ENCODE measurements at regions not wholly inside any gene's neighbourhood (a gene's known extent, or its start where the extent isn't known, plus 50 kb on each side); places are given as distances from the start of the nearest gene placed in this dataset.

GRCh38 chr1:81068726-81069125, 732.0 kb upstream of the ADGRL2 start:
- Histone ChIP-seq H3K9me3 (ENCODE audit: low read length) (no peaks in the 10 kb centered on the region), H3F3A (ENCODE audit: insufficient read depth, low read length) (no peaks in the 10 kb centered on the region), H3K9me2 (ENCODE audit: low read depth, low read length) (no peaks in the 10 kb centered on the region), H4K20me1 (ENCODE audit: insufficient read depth, low read length) (no peaks in the 10 kb centered on the region), H3K4me3 (ENCODE audit: low read depth, low read length, poor library complexity, severe bottlenecking) (no peak overlapping the region), H3K79me2 (ENCODE audit: insufficient read depth, low read length) (no peaks in the 10 kb centered on the region), H3K36me3 (ENCODE audit: insufficient read depth, low read length) (no peaks in the 10 kb centered on the region), H3K4me1 (ENCODE audit: insufficient read depth, low read length, severe bottlenecking) (no peaks in the 10 kb centered on the region), H2AFZ (ENCODE audit: low read length) (no peak overlapping the region), H3K27me3 (ENCODE audit: insufficient read depth, low read length) (no peaks in the 10 kb centered on the region), H3K9ac (ENCODE audit: low read length) (no peak overlapping the region), H3K27ac (ENCODE audit: low read depth, low read length, poor library complexity, severe bottlenecking) (no peak overlapping the region), H3K4me2 (ENCODE audit: low read length) (no peak overlapping the region)
- no peak for TF ChIP-seq CTCF (IDR thresholded peaks at IDR 0.05; ENCODE audit: low read length)
- no peak for TF ChIP-seq EZH2 (IDR thresholded peaks at IDR 0.05; ENCODE audit: borderline replicate concordance, low read length)

- no peaks in the 10 kb centered on the region for H3K9me3 ChIP-seq (ENCODE audit: low read length)
- no peaks in the 10 kb centered on the region for H3K9me2 ChIP-seq (ENCODE audit: low read depth, low read length)
- TF ChIP-seq CTCF (IDR thresholded peaks at IDR 0.05; ENCODE audit: low read length) (no peak), EZH2 (IDR thresholded peaks at IDR 0.05; ENCODE audit: borderline replicate concordance, low read length) (no peak)
- no peaks in the 10 kb centered on the region for H3F3A ChIP-seq (ENCODE audit: insufficient read depth, low read length)
- H3K79me2 ChIP-seq (ENCODE audit: insufficient read depth, low read length) = no peaks in the 10 kb centered on the region
- H4K20me1 ChIP-seq (ENCODE audit: insufficient read depth, low read length) = no peaks in the 10 kb centered on the region
- no peak overlapping the region for H3K4me3 ChIP-seq (ENCODE audit: low read depth, low read length, poor library complexity, severe bottlenecking)
- H3K27me3 ChIP-seq (ENCODE audit: insufficient read depth, low read length) = no peaks in the 10 kb centered on the region
- H3K9ac ChIP-seq (ENCODE audit: low read length) = no peak overlapping the region
- no peaks in the 10 kb centered on the region for H3K4me1 ChIP-seq (ENCODE audit: insufficient read depth, low read length, severe bottlenecking)
- no peak overlapping the region for H3K27ac ChIP-seq (ENCODE audit: low read depth, low read length, poor library complexity, severe bottlenecking)
- no peak overlapping the region for H3K4me2 ChIP-seq (ENCODE audit: low read length)
- H2AFZ ChIP-seq (ENCODE audit: low read length) = no peak overlapping the region
- H3K36me3 ChIP-seq (ENCODE audit: insufficient read depth, low read length) = no peaks in the 10 kb centered on the region
These were observed 746.9 kb upstream of the ADGRL2 start for GRCh38 chr1:81053826-81054225.

- H3K36me3 ChIP-seq (ENCODE audit: insufficient read depth, low read length) = no peaks in the 10 kb centered on the region
- TF ChIP-seq CTCF (IDR thresholded peaks at IDR 0.05; ENCODE audit: low read length) = no peak
- TF ChIP-seq EZH2 (IDR thresholded peaks at IDR 0.05; ENCODE audit: borderline replicate concordance, low read length) = no peak
- no peak overlapping the region for H2AFZ ChIP-seq (ENCODE audit: low read length)
- no peak overlapping the region for H3K4me3 ChIP-seq (ENCODE audit: low read depth, low read length, poor library complexity, severe bottlenecking)
- H3F3A ChIP-seq (ENCODE audit: insufficient read depth, low read length) = no peaks in the 10 kb centered on the region
- H4K20me1 ChIP-seq (ENCODE audit: insufficient read depth, low read length) = no peaks in the 10 kb centered on the region
- H3K27ac ChIP-seq (ENCODE audit: low read depth, low read length, poor library complexity, severe bottlenecking) = no peak overlapping the region
- no peaks in the 10 kb centered on the region for H3K27me3 ChIP-seq (ENCODE audit: insufficient read depth, low read length)
- no peaks in the 10 kb centered on the region for H3K79me2 ChIP-seq (ENCODE audit: insufficient read depth, low read length)
- H3K9me3 ChIP-seq (ENCODE audit: low read length) = no peaks in the 10 kb centered on the region
- no peaks in the 10 kb centered on the region for H3K9me2 ChIP-seq (ENCODE audit: low read depth, low read length)
- no peak overlapping the region for H3K4me2 ChIP-seq (ENCODE audit: low read length)
- no peaks in the 10 kb centered on the region for H3K4me1 ChIP-seq (ENCODE audit: insufficient read depth, low read length, severe bottlenecking)
- H3K9ac ChIP-seq (ENCODE audit: low read length) = no peak overlapping the region
These were observed 748.6 kb upstream of the ADGRL2 start for GRCh38 chr1:81052162-81052561.
